SK-N-MC (cell line): ENCODE measurements at regions not wholly inside any gene's neighbourhood (a gene's known extent, or its start where the extent isn't known, plus 50 kb on each side); places are given as distances from the start of the nearest gene placed in this dataset.

Experiments
- DNase-seq: peaks from one replicate; pipeline ENCODE4 v3.0.0-alpha.2; 2011; ENCODE audit warnings: low read depth, low spot score
- H3K27ac ChIP-seq: fragments of 200-600 bp; sonication (generic); 2 replicates; pipeline ENCODE4 v1.5.1; 2016; ENCODE audit warnings: mixed run types
- H3K36me3 ChIP-seq: fragments of 200-600 bp; sonication (generic); 2 replicates; pipeline ENCODE4 v1.6.1; 2017; ENCODE audit warnings: antibody characterized with exemption, low read length, mixed read lengths; ENCODE audit not compliant: insufficient read depth
- H3K4me3 ChIP-seq: fragments of 200-600 bp; sonication (generic); 2 replicates; pipeline ENCODE4 v1.5.1; 2016
- H3K9ac ChIP-seq: fragments of 200-600 bp; sonication (generic); 2 replicates; pipeline ENCODE4 v1.8.0; 2017; ENCODE audit warnings: mixed run types, mixed read lengths; ENCODE audit not compliant: insufficient read length
- H3K9me3 ChIP-seq: fragments of 200-600 bp; sonication (generic); 2 replicates; pipeline ENCODE4 v1.6.1; 2017; ENCODE audit warnings: low read depth, mild to moderate bottlenecking, antibody characterized with exemption, low read length, moderate library complexity, mixed read lengths
- EZH2 ChIP-seq: fragments of 200-600 bp; sonication (generic); IDR thresholded peaks from one replicate; pipeline ENCODE4 v1.6.1; 2017; ENCODE audit warnings: antibody characterized with exemption
- FOXP2 ChIP-seq: optimal IDR thresholded peaks from 2 replicates; pipeline ENCODE3; 2011; ENCODE audit warnings: mild to moderate bottlenecking, moderate library complexity; ENCODE audit not compliant: insufficient read depth; ENCODE audit errors: extremely low read length, control extremely low read depth
- POLR2AphosphoS5 ChIP-seq: IDR thresholded peaks from 2 replicates; pipeline ENCODE4 v1.6.1; 2012; ENCODE audit warnings: mild to moderate bottlenecking, low read depth, low read length, borderline replicate concordance

DNA sequence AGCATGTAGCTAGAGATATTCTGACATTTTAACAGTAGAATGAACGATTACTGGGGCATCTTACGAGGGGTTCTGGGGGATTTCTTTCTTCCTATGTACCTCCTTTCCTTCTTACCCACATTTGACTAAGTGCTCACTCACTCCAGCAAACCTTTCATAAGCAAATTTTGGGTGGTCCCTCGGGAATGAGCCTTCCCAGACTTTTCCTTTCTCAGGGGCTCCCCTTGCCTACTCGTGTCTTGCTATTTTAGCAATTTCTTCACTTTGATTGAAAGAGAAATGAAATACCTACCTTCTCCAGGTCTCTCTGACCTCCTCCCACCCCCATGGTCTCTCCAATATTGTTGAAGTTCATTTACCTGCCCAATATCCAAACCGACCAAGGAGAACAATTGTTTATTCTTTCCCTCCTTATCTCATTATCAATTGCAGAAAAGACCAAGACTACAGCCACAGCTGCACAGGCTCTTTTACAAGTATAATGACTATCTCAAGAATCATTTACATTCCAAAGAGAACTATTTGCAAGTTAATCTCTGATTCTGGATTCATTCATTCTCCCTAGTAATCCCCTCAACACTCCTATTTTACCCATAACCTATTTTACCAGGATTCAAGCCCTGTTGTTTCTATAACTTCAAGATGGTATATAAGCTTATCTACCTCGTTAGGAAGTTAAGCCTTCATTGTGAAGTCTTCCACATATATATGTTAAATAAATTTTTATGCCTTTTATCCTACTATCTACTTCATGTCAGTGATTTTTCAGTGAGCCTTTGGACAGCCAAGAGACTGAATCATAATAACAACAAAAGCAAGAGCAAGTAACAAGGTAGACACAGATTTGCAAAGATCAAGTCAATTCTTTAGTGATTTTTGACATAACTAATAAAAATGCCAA lies 480.6 kb downstream of the IPMK start:
- H3K9ac ChIP-seq = no peak overlapping the region
- H3K4me3 ChIP-seq = no peak overlapping the region
- no peak for DNase-seq
- H3K9me3 ChIP-seq = no peaks in the 10 kb centered on the region
- no peaks in the 10 kb centered on the region for H3K36me3 ChIP-seq
- no peak overlapping the region for H3K27ac ChIP-seq
- TF ChIP-seq EZH2 = no peak
- TF ChIP-seq FOXP2 = no peak
- no peak for TF ChIP-seq POLR2AphosphoS5

DNA sequence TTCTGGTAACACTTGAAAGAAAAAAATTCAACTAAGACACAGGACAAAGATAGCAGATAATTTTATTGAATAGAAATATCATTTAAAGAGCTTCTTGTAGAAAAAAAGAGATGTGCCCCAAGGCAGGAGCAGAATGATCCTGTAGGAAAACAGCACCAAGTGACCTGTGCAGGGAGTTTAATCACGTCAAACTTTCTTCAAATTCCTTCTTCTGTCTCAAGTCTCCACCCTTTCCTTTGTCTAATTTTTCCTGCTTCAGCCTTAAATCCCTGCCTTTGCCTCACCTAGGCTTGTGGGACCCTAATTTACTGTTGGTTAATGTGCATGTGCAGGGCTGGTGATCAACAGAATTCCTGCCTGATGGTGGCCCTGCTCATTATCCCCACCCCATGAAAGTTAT lies 481.4 kb downstream of the IPMK start:
- DNase-seq = no peak
- Histone ChIP-seq H3K4me3 (no peak overlapping the region), H3K27ac (no peak overlapping the region), H3K9ac (no peak overlapping the region), H3K36me3 (no peaks in the 10 kb centered on the region), H3K9me3 (no peaks in the 10 kb centered on the region)
- TF ChIP-seq POLR2AphosphoS5 (no peak), EZH2 (no peak), FOXP2 (no peak)

DNA sequence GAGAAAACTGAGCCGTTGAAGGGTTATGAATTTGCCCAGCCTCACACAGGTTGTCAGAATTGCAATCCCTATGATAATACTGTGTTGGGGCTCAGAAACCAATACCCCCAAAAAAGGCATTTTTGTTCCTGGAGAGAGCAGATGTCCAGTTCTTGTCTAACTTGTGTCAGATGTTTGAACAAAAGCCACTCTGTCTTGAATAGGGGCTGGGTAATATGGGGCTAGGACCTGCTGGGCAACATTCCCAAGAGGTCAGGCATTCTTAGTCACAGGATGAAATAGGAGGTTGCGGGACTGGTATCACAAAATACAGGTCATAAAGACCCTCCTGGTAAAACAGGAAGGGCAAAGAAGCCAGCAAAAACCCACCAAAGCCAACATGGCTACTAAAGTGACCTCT lies 482.1 kb downstream of the IPMK start:
- DNase-seq = no peak
- H3K9me3 ChIP-seq = no peaks in the 10 kb centered on the region
- H3K9ac ChIP-seq = no peak overlapping the region
- TF ChIP-seq EZH2 (no peak), FOXP2 (no peak), POLR2AphosphoS5 (no peak)
- no peak overlapping the region for H3K27ac ChIP-seq
- no peak overlapping the region for H3K4me3 ChIP-seq
- no peaks in the 10 kb centered on the region for H3K36me3 ChIP-seq

DNA sequence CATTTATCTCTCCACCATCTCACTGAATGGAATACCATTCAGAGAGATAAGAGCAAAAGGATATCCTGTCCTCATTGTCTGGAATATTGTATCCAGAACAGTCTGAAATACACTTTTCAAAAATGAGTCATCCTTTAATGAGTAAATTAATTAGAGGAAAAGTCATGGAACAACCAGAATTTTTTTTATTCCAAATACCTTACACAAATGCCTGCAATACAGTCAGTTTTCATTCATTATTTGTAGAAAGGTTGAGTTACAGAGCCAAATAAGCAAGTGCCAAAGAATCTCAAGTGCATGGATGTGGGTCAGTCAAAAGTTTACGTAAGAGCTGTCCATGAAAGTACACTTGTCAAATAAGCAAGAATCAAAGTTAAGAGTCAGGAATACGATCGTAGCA lies 482.6 kb downstream of the IPMK start:
- H3K9me3 ChIP-seq = no peaks in the 10 kb centered on the region
- H3K27ac ChIP-seq = no peak overlapping the region
- no peaks in the 10 kb centered on the region for H3K36me3 ChIP-seq
- TF ChIP-seq EZH2 (no peak), FOXP2 (no peak), POLR2AphosphoS5 (no peak)
- H3K4me3 ChIP-seq = no peak overlapping the region
- no peak overlapping the region for H3K9ac ChIP-seq
- DNase-seq = no peak

DNA sequence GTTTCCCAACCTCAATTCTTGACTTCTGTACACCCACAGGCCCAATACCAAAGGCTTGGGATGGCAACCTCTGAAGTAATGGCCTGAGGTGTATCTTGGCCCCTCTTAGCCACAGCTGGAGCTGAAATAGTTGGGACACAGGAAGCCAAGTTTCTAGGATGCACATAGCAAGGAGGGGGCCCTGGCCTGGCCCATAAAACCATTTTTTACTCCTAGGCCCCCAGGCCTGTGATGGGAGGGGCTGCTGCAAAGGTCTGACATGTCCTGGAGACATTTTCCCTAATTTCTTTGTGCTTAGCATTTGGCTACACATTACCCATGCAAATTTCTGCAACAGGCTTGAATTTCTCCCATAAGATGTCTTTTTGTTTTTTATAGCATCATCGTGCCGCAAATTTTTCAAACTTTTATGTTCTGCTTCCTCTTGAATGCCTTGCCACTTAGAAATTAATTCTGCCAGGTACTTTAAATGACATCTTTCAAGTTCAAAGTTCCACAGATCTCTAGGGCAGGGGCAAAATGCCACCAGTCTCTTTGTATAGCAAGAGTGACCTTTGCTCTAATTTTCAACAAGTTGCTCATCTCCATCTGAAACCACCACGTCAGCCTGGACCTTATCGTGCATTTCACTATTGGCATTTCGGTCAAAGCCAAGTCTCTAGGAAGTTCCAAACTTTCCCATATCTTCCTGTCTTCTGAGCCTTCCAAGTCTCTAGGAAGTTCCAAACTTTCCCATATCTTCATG lies 490.8 kb downstream of the IPMK start:
- no peak for DNase-seq
- TF ChIP-seq EZH2 = no peak
- TF ChIP-seq POLR2AphosphoS5 = no peak
- no peak for TF ChIP-seq FOXP2
- H3K9me3 ChIP-seq = no peaks in the 10 kb centered on the region

DNA sequence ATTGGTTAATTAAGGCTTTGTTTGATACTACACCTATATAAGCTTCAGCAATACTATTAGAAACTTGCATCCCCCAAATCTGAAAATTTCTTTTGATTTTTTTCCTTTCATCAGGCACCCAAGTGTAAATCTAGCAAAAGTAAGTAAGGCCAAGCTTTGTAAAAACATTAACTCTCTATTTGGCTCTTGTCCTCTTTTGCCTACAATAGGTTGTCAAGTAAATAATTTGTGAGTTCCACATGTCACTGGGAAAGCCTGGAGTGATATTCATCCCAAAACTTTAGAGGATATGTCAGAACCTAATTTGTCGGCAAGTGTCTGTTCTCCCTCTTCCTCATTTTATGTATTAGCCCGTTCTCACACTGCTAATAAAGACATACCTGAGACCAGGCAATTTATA lies 492.4 kb downstream of the IPMK start:
- DNase-seq = no peak
- Histone ChIP-seq H3K9me3 (no peaks in the 10 kb centered on the region), H3K36me3 (no peaks in the 10 kb centered on the region), H3K9ac (no peak overlapping the region), H3K4me3 (no peak overlapping the region), H3K27ac (no peak overlapping the region)
- no peak for TF ChIP-seq FOXP2
- TF ChIP-seq EZH2 = no peak
- no peak for TF ChIP-seq POLR2AphosphoS5

More for the DNA sequence above, 490.8 kb downstream of the IPMK start:
- no peak overlapping the region for H3K4me3 ChIP-seq
- H3K9ac ChIP-seq = no peak overlapping the region
- no peaks in the 10 kb centered on the region for H3K36me3 ChIP-seq
- H3K27ac ChIP-seq = no peak overlapping the region

DNA sequence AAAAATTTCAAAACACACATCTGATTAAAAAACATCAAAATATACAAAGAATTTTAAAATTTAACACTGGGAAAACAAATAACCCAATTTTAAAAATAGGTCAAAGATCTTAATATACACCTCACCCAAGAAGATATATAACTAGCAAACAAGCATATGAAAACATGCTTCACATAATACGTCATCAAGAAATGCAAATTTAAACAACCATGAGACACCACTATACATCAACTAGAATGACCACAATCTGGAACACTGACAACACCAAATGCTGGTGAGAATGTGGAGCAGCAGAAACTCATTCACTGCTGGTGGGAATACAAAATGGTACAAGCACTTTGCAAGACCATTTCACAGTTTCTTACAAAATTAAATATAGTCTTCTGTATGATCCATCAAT lies 498.4 kb downstream of the IPMK start:
- TF ChIP-seq POLR2AphosphoS5 (no peak), FOXP2 (no peak), EZH2 (no peak)
- DNase-seq = no peak
- H3K27ac ChIP-seq = no peak overlapping the region
- H3K9ac ChIP-seq = no peak overlapping the region
- no peaks in the 10 kb centered on the region for H3K36me3 ChIP-seq
- no peaks in the 10 kb centered on the region for H3K9me3 ChIP-seq
- H3K4me3 ChIP-seq = no peak overlapping the region

DNA sequence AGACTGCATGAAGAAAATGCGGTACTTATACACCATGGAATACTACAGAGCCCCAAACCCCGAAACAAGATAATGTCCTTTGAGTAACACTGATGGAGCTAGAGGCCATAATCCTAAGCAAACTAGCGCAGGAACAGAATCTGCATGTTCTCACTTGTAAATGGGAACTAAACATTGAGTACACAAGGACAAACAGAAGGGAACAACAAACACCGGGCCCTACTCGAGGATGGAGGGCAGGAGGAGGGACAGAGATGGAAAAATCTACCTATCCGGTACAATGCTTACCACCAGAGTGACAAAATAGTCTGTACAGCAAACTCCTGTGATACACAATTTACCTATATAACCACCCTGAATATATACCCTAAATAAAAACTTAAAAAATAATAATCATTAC lies 507.9 kb downstream of the IPMK start:
- no peak overlapping the region for H3K9ac ChIP-seq
- TF ChIP-seq POLR2AphosphoS5 (no peak), EZH2 (no peak), FOXP2 (no peak)
- H3K27ac ChIP-seq = no peak overlapping the region
- H3K9me3 ChIP-seq = no peaks in the 10 kb centered on the region
- H3K4me3 ChIP-seq = no peak overlapping the region
- no peaks in the 10 kb centered on the region for H3K36me3 ChIP-seq
- no peak for DNase-seq
